ENCODE measurements at regions not wholly inside any gene's neighbourhood (a gene's known extent, or its start where the extent isn't known, plus 50 kb on each side); places are given as distances from the start of the nearest gene placed in this dataset.

DNA sequence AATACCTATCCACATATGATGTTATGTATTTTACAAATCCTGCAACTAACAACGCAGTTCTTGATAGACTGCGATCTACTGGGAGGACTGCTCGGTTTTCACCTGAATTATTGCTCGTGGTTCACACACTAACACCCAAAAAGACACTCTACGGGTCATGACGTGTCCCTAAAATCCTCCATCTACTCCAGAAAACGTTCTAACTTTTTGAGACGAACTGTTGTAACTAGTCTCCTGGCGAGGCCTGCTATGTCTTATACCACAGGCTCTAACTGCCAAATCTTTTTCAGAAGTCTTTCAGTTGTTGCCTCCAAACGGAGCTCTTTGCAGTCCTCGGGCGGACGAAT lies 108.2 kb downstream of the KCNRG start:
- H3K9me3 Mint-ChIP-seq: no peaks in the 10 kb centered on the region
- H3K4me3 Mint-ChIP-seq: peak overlapping the region; percentile 90
- TF ChIP-seq CTCF (IDR thresholded peaks at IDR 0.05): no peak
- peaks cover 39 to 40% of the 10 kb centered on the region in 2 donors for H3K4me1 Mint-ChIP-seq
- H3K4me3 ChIP-seq (ENCODE audit: low read length): peak overlapping the region; percentile 60
- peaks cover 0 to 3% of the 10 kb centered on the region in 2 donors for H3K27me3 Mint-ChIP-seq (ENCODE audit: low read depth in 2 of 2)
- WGBS (ENCODE audit: insufficient coverage): 5% methylated on average over 13 of the region's 13 CpGs
- no peak for DNase-seq
- no peaks in the 10 kb centered on the region for H3K27me3 ChIP-seq (ENCODE audit: control insufficient read depth, insufficient read depth, low read length)
- intact Hi-C loops (cut with micrococcal nuclease): loop anchor here (1.0 to 10.0 kb wide), 6 partner anchors 41 to 679 kb away; partner anchors contain the start of genes CAB39L, KPNA3, SETDB2 and SPRYD7
- ATAC-seq: peak; percentile 0 to 14 (median 0)
- H3K4me1 ChIP-seq (ENCODE audit: control insufficient read depth, insufficient read depth, low read length): peaks cover 32% of the 10 kb centered on the region
- no peaks in the 10 kb centered on the region for H3K36me3 Mint-ChIP-seq
- no peaks in the 10 kb centered on the region for H3K36me3 ChIP-seq (ENCODE audit: control insufficient read depth, insufficient read depth, low read length)
- peak overlapping the region; percentile 93 to 98 for H3K27ac Mint-ChIP-seq
- peak overlapping the region; percentile 95 for H3K27ac ChIP-seq (ENCODE audit: low read length)
- H3K9me3 ChIP-seq (ENCODE audit: control insufficient read depth, insufficient read depth, low read length): no peaks in the 10 kb centered on the region

- ATAC-seq (peak; percentile 65 to 88 (median 77)), DNase-seq (peak; percentile 82 to 89)
- Histone ChIP-seq H3K27me3 (ENCODE audit: control insufficient read depth, insufficient read depth, low read length) (peaks cover 1% of the 10 kb centered on the region), H3K27ac (ENCODE audit: low read length) (peak overlapping the region; percentile 95), H3K4me1 (ENCODE audit: control insufficient read depth, insufficient read depth, low read length) (peaks cover 32% of the 10 kb centered on the region), H3K9me3 (ENCODE audit: control insufficient read depth, insufficient read depth, low read length) (no peaks in the 10 kb centered on the region), H3K36me3 (ENCODE audit: control insufficient read depth, insufficient read depth, low read length) (no peaks in the 10 kb centered on the region), H3K4me3 (ENCODE audit: low read length) (peak overlapping the region; percentile 60)
- no peaks in the 10 kb centered on the region for H3K36me3 Mint-ChIP-seq
- peak overlapping the region; percentile 91 for H3K4me3 Mint-ChIP-seq
- H3K27me3 Mint-ChIP-seq (ENCODE audit: low read depth in 2 of 2): peaks cover 4 to 8% of the 10 kb centered on the region in 2 donors
- WGBS (ENCODE audit: insufficient coverage): under 1% methylated on average over 69 of the region's 69 CpGs
- intact Hi-C loops (cut with micrococcal nuclease): loop anchor here (1.0 to 10.0 kb wide), 7 partner anchors 42 to 785 kb away; partner anchors contain the start of genes CAB39L, KPNA3, RNASEH2B and SETDB2
- H3K27ac Mint-ChIP-seq: peak overlapping the region; percentile 93 to 98
- H3K4me1 Mint-ChIP-seq: peaks cover 39 to 42% of the 10 kb centered on the region in 2 donors
- TF ChIP-seq CTCF (IDR thresholded peaks at IDR 0.05): no peak
- no peaks in the 10 kb centered on the region for H3K9me3 Mint-ChIP-seq
Observed at GRCh38 chr13:50123862-50124535, 108.8 kb downstream of the KCNRG start.

- ATAC-seq (peak; percentile 5 to 7 (median 6)), DNase-seq (peak; percentile 93 to 98)
- no peaks in the 10 kb centered on the region for H3K36me3 ChIP-seq (ENCODE audit: control insufficient read depth, insufficient read depth, low read length)
- Mint-ChIP-seq H3K4me1 (peaks cover 39 to 49% of the 10 kb centered on the region in 2 donors), H3K9me3 (no peaks in the 10 kb centered on the region), H3K27me3 (ENCODE audit: low read depth in 2 of 2) (peaks cover 11 to 14% of the 10 kb centered on the region in 2 donors), H3K36me3 (no peaks in the 10 kb centered on the region), H3K27ac (peak overlapping the region; percentile 93 to 98), H3K4me3 (peak overlapping the region; percentile 91)
- TF ChIP-seq CTCF (IDR thresholded peaks at IDR 0.05): no peak
- peak overlapping the region; percentile 96 for H3K27ac ChIP-seq (ENCODE audit: low read length)
- peaks cover 38% of the 10 kb centered on the region for H3K4me1 ChIP-seq (ENCODE audit: control insufficient read depth, insufficient read depth, low read length)
- under 1% methylated on average over 74 of the region's 78 CpGs for WGBS (ENCODE audit: insufficient coverage)
- no peaks in the 10 kb centered on the region for H3K9me3 ChIP-seq (ENCODE audit: control insufficient read depth, insufficient read depth, low read length)
- intact Hi-C loops (cut with micrococcal nuclease): loop anchor here (2.0 to 10.0 kb wide), 6 partner anchors 110 to 784 kb away; partner anchors contain the start of genes CAB39L, KPNA3, RNASEH2B and SETDB2
- peaks cover 8% of the 10 kb centered on the region for H3K27me3 ChIP-seq (ENCODE audit: control insufficient read depth, insufficient read depth, low read length)
- H3K4me3 ChIP-seq (ENCODE audit: low read length): peak overlapping the region; percentile 95
Observed at GRCh38 chr13:50124536-50125303, 109.5 kb downstream of the KCNRG start.
